Neuron (in vitro differentiated cells): ENCODE measurements at regions not wholly inside any gene's neighbourhood (a gene's known extent, or its start where the extent isn't known, plus 50 kb on each side); places are given as distances from the start of the nearest gene placed in this dataset.
"Not testable (repeated sequence)": the region's sequence is repeated elsewhere in the genome, so short reads cannot be mapped to it uniquely, and the experiment has no call there.

Experiments
- H2AFZ ChIP-seq: one replicate; pipeline ENCODE4 v1.6.1; 2013; ENCODE audit warnings: low read depth, mild to moderate bottlenecking, inconsistent platforms, low read length, moderate library complexity
- H3K27me3 ChIP-seq: one replicate; pipeline ENCODE4 v1.6.1; 2013; ENCODE audit warnings: low read length; ENCODE audit not compliant: insufficient read depth
- H3K36me3 ChIP-seq: one replicate; pipeline ENCODE4 v1.6.1; 2013; ENCODE audit warnings: low read length; ENCODE audit not compliant: insufficient read depth
- H3K4me1 ChIP-seq: one replicate; pipeline ENCODE4 v1.6.1; 2013; ENCODE audit warnings: low read length; ENCODE audit not compliant: insufficient read depth
- H3K4me3 ChIP-seq: 2 replicates; pipeline ENCODE4 v1.5.1; 2013; ENCODE audit warnings: mild to moderate bottlenecking, low read length, moderate library complexity
- H3K9me3 ChIP-seq: one replicate; pipeline ENCODE4 v1.6.1; 2013; ENCODE audit warnings: low read length

- Histone ChIP-seq H3K4me1 (peaks cover 6% of the 10 kb centered on the region), H2AFZ (no peak overlapping the region), H3K4me3 (no peak overlapping the region), H3K27me3 (no peaks in the 10 kb centered on the region), H3K9me3 (no peaks in the 10 kb centered on the region), H3K36me3 (no peaks in the 10 kb centered on the region)
Observed at GRCh38 chr6:51466427-51466826, 621.0 kb downstream of the PKHD1 start.

- no peak overlapping the region for H2AFZ ChIP-seq
- H3K27me3 ChIP-seq = no peaks in the 10 kb centered on the region
- H3K9me3 ChIP-seq = no peaks in the 10 kb centered on the region
- H3K4me3 ChIP-seq = no peak overlapping the region
- H3K36me3 ChIP-seq = no peaks in the 10 kb centered on the region
- peaks cover 6% of the 10 kb centered on the region for H3K4me1 ChIP-seq
Observed at GRCh38 chr6:51467231-51467952, 620.0 kb downstream of the PKHD1 start.

DNA sequence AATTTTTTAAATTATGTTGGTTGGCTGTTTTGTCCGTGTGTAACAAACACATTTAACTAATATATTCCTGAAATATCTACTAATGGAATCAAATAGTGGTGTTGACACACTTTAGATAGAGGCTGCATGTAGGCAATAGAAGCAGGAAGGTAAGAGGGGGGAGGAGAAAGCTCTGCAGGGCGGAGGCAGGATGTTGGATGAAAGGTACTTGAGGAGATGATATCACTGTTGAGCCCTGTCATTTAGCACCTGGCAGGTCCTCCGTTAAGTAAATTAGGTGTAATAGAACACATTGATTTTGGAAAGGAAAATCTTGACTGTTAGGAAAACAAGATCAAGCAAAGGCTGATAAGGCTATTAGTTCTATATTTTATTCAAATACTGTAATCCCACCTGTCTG lies 618.7 kb downstream of the PKHD1 start:
- H3K4me3 ChIP-seq = no peak overlapping the region
- H3K9me3 ChIP-seq = no peaks in the 10 kb centered on the region
- H3K4me1 ChIP-seq = peaks cover 6% of the 10 kb centered on the region
- H3K36me3 ChIP-seq = no peaks in the 10 kb centered on the region
- H2AFZ ChIP-seq = no peak overlapping the region
- H3K27me3 ChIP-seq = no peaks in the 10 kb centered on the region

GRCh38 chr6:51472745-51473487 lies 614.5 kb downstream of the PKHD1 start:
- Histone ChIP-seq H3K36me3 (no peaks in the 10 kb centered on the region), H3K9me3 (no peaks in the 10 kb centered on the region), H3K27me3 (no peaks in the 10 kb centered on the region), H3K4me3 (no peak overlapping the region), H2AFZ (no peak overlapping the region), H3K4me1 (peaks cover 6% of the 10 kb centered on the region)

GRCh38 chr6:51474022-51474975 lies 613.1 kb downstream of the PKHD1 start:
- H3K4me3 ChIP-seq = no peak overlapping the region
- H3K4me1 ChIP-seq = peaks cover 9% of the 10 kb centered on the region
- no peaks in the 10 kb centered on the region for H3K9me3 ChIP-seq
- no peaks in the 10 kb centered on the region for H3K27me3 ChIP-seq
- no peak overlapping the region for H2AFZ ChIP-seq
- no peaks in the 10 kb centered on the region for H3K36me3 ChIP-seq

DNA sequence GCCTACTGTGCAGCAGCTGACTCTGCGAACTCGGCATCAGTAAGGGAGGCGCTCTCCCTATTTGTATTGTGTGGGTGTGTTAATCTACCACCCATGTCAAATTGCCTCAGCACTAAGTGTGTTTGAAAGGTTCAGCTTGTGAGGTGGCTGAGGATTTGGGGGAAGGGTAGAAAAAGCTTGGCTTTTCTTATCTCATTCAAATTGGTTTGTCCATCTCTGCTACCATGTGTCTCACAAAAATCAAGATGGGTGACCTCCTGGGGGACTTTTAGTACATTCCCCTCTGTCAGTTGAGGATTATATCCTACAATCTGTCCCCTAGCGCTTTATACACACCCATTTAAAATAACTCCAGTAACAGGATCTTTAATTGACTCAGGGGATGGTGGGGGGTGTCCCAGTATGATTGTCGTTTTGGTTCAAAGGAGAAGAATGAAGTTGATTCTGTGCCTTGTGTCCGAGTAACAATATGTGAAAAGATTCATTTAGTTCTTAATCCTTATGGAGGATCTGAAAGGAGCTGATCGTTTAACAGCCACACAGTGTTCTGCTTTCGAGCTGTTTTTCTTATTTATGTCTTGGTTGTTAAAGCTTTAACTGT lies 609.6 kb downstream of the PKHD1 start:
- Histone ChIP-seq H3K9me3 (no peaks in the 10 kb centered on the region), H3K27me3 (no peaks in the 10 kb centered on the region), H3K4me3 (no peak overlapping the region), H3K36me3 (no peaks in the 10 kb centered on the region), H2AFZ (peak overlapping the region; percentile 22), H3K4me1 (peaks cover 9% of the 10 kb centered on the region)

DNA sequence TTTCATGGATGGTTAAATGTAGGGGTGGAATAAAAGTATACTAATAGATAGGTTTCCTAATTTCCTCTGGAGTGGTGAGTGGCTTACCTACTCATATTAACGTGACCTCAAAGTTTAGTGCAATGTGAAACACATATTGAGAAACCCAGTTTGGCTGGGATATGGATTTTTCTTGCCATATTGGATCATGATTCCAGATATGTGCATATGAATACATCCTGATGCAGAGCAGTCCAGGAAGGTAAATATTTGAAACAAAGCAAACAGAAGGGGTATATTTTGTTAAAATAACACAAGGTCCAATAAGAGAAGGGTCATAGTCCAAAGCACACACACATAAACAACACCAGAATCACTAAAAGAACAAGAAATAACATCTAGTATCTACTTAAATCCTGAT lies 608.1 kb downstream of the PKHD1 start:
- H3K27me3 ChIP-seq = no peaks in the 10 kb centered on the region

DNA sequence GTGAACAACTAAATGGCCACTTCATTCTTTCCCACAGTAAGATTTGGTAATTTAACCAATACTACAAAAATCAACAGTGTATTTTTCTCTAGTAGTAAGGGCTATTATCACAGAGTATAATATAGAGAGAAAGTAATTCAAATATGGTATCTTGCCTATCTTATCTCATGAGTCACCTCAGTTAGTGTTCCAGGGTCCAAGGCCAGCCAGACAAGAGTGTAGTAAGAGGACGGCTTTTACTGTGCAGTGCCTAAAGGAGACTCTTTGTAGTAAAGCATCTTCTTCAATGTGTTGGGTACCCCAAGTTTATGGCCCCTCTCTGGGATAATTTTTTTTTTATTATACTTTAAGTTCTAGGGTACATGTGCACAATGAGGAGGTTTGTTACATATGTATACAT lies 607.4 kb downstream of the PKHD1 start:
- Histone ChIP-seq H2AFZ (no peak overlapping the region), H3K9me3 (no peaks in the 10 kb centered on the region), H3K27me3 (no peaks in the 10 kb centered on the region), H3K4me1 (peaks cover 9% of the 10 kb centered on the region), H3K4me3 (no peak overlapping the region), H3K36me3 (no peaks in the 10 kb centered on the region)

More for the DNA sequence above, 608.1 kb downstream of the PKHD1 start:
- Histone ChIP-seq H3K9me3 (no peaks in the 10 kb centered on the region), H2AFZ (no peak overlapping the region), H3K4me3 (no peak overlapping the region), H3K4me1 (peaks cover 9% of the 10 kb centered on the region), H3K36me3 (no peaks in the 10 kb centered on the region)

- not testable (repeated sequence) for H3K27me3 ChIP-seq, H2AFZ ChIP-seq, H3K4me1 ChIP-seq, H3K9me3 ChIP-seq, H3K36me3 ChIP-seq, H3K4me3 ChIP-seq
Observed at GRCh38 chr6:51485869-51486268, 601.5 kb downstream of the PKHD1 start.

DNA sequence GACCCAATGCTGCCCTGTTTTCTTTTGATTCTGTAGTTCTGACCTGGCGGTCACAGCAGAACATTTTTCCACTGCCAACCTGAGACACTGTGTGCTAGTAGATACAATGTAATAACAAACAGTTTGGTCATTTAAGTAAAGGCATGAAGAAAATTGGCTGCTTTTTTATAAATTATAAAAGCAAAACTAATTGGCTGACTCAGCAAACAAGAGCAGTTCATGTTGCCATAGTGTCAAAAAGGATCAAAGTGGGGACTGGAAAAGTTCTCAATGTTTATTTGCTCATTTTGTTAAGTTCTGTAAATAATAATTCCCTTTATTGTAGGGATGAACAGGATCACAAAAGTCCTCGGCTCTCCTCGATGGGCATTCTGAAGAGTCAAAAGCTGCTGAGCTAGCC lies 599.5 kb downstream of the PKHD1 start:
- no peaks in the 10 kb centered on the region for H3K4me1 ChIP-seq
- H3K9me3 ChIP-seq = no peaks in the 10 kb centered on the region
- H3K4me3 ChIP-seq = no peak overlapping the region
- no peaks in the 10 kb centered on the region for H3K36me3 ChIP-seq
- H3K27me3 ChIP-seq = no peaks in the 10 kb centered on the region
- H2AFZ ChIP-seq = no peak overlapping the region

DNA sequence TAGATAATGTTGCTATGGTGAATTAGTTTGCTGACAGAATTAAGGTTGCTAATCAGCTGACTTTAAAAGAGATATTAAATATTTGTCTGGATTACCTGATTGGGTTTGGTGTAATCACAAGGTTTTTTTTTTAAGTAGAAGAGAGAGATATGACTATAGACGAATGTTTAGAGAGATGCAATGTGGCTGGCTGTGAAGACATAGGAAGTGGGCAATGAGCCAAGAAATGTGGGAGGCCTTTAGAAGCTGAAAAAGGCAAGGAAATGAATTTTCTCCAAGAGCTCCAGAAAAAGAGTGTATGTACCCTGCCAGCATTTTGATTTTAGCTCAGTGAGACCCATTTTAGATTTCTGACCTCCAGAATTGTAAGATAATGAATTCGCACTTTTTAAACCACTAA lies 598.3 kb downstream of the PKHD1 start:
- no peaks in the 10 kb centered on the region for H3K9me3 ChIP-seq
- no peak overlapping the region for H3K4me3 ChIP-seq
- no peaks in the 10 kb centered on the region for H3K27me3 ChIP-seq
- H3K36me3 ChIP-seq = no peaks in the 10 kb centered on the region
- H2AFZ ChIP-seq = no peak overlapping the region
- H3K4me1 ChIP-seq = peaks cover 4% of the 10 kb centered on the region

DNA sequence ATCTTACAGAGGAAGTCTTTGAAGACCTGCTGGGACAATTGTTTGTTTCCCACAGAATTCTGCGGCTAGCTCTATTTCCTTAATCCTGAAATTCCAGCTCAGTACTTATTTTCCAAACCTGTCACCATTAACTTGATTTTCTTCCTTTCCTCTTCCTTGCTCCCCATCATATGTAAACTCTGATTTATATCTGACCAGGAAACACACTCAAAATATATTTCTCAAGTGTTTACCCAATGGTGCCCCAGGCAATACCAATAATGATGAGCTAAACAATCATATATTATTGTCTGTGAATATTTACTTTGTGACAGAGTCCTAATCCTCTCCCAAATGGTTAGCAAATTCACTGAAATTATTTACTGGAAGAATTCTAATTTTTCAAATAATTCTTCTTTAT lies 597.3 kb downstream of the PKHD1 start:
- H3K27me3 ChIP-seq = no peaks in the 10 kb centered on the region
- no peaks in the 10 kb centered on the region for H3K9me3 ChIP-seq
- no peak overlapping the region for H2AFZ ChIP-seq
- no peak overlapping the region for H3K4me3 ChIP-seq
- H3K4me1 ChIP-seq = peaks cover 14% of the 10 kb centered on the region
- no peaks in the 10 kb centered on the region for H3K36me3 ChIP-seq
